ENCODE measurements at regions not wholly inside any gene's neighbourhood (a gene's known extent, or its start where the extent isn't known, plus 50 kb on each side); places are given as distances from the start of the nearest gene placed in this dataset.

GRCh38 chr4:187307131-187307530 is 583.5 kb upstream of the FAT1 start:
- peak overlapping the region; percentile 66 for H3K18ac ChIP-seq (ENCODE audit: low read depth, low read length)
- H3K9me1 ChIP-seq (ENCODE audit: insufficient read depth, low read length), result peaks cover 8% of the 10 kb centered on the region
- CTCF ChIA-PET, result interaction anchor here (0.5 kb wide), 1 partner anchor 641 kb away, joined by 3 read pairs; no protein-coding TSS in a partner anchor
- H2BK120ac ChIP-seq (ENCODE audit: low read depth, low read length), result peak overlapping the region; percentile 41
- peak overlapping the region; percentile 13; the same call in 1 of the 3 replicates for H2BK15ac ChIP-seq (ENCODE audit: low read depth, low read length)
- H3K23ac ChIP-seq (ENCODE audit: low read depth, low read length), result no peak overlapping the region
- no peak overlapping the region for H3K27ac ChIP-seq (ENCODE audit: insufficient read depth, low read length)
- H3K4me1 ChIP-seq (ENCODE audit: control insufficient read depth, insufficient read depth, low read length), result peaks cover 18% of the 10 kb centered on the region
- no TSS peak for BruUV-seq (replicated peaks)
- no peaks in the 10 kb centered on the region for H4K20me1 ChIP-seq (ENCODE audit: insufficient read depth, low read length)
- H4K91ac ChIP-seq (ENCODE audit: insufficient read depth, low read depth, low read length), result no peak overlapping the region; the same call in 1 of the 2 replicates
- POLR2A ChIA-PET (ENCODE audit: unreplicated experiment), result interaction anchor here (0.6 kb wide), 1 partner anchor 221 kb away, joined by 3 read pairs; no protein-coding TSS in a partner anchor
- no peak for TF ChIP-seq CHD1 (IDR thresholded peaks at IDR 0.05; ENCODE audit: low read depth, low read length)
- TF ChIP-seq POLR2A (IDR thresholded peaks at IDR 0.05; ENCODE audit: low read depth, low read length), result no peak
- no peak for TF ChIP-seq BHLHE40 (IDR thresholded peaks at IDR 0.05; ENCODE audit: low read depth, low read length)
- no peak for TF ChIP-seq MXI1 (IDR thresholded peaks at IDR 0.05; ENCODE audit: borderline replicate concordance, low read depth, low read length)
- no peak for TF ChIP-seq USF2 (IDR thresholded peaks at IDR 0.05; ENCODE audit: low read depth, low read length)
- TF ChIP-seq CEBPB (IDR thresholded peaks at IDR 0.05; ENCODE audit: low read depth, low read length), result no peak
- TF ChIP-seq NFE2L2 (IDR thresholded peaks at IDR 0.05; ENCODE audit: low read depth, low read length), result no peak
- no peak for TF ChIP-seq RCOR1 (IDR thresholded peaks at IDR 0.05; ENCODE audit: insufficient replicate concordance, low read length)
- no peak for TF ChIP-seq MAFK (IDR thresholded peaks at IDR 0.05; ENCODE audit: low read depth, low read length)
- no peak for TF ChIP-seq SMC3 (IDR thresholded peaks at IDR 0.05; ENCODE audit: low read depth, low read length)
- no peak for TF ChIP-seq MAZ (IDR thresholded peaks at IDR 0.05; ENCODE audit: borderline replicate concordance, low read depth, low read length)
- TF ChIP-seq RAD21 (IDR thresholded peaks at IDR 0.05; ENCODE audit: low read length), result no peak
- H2AK9ac ChIP-seq (replicated peaks; ENCODE audit: low read depth, low read length, poor library complexity), result no peak overlapping the region
- H2AFZ ChIP-seq (replicated peaks; ENCODE audit: low read length, poor library complexity), result no peak overlapping the region
- ATAC-seq (ENCODE audit: low read depth), result peak; percentile 50
- no peak overlapping the region for H3K9ac ChIP-seq (ENCODE audit: low read depth, low read length)
- peak overlapping the region; percentile 18; the same call in 1 of the 2 replicates for H4K5ac ChIP-seq (ENCODE audit: low read depth, low read length)
- intact Hi-C loops (cut with micrococcal nuclease), result no loop called here
- H3K9me3 ChIP-seq (ENCODE audit: control insufficient read depth, insufficient read depth, low read length), result no peaks in the 10 kb centered on the region
- in situ Hi-C loops (cut with MboI; ENCODE audit: low sequenced_read_pairs), result no loop called here
- dilution Hi-C loops (cut with HindIII; ENCODE audit: low sequenced_read_pairs, unreplicated experiment), result no loop called here
- H3K4me2 ChIP-seq (ENCODE audit: low read depth, low read length), result peak overlapping the region; percentile 5; the same call in 1 of the 2 replicates
- H3K79me1 ChIP-seq (ENCODE audit: low read depth in 1 of 2, low read length in 2 of 2), result no peaks in the 10 kb centered on the region
- no peak overlapping the region for H3K4me3 ChIP-seq (ENCODE audit: insufficient read depth, low read depth, low read length)
- no peaks in the 10 kb centered on the region for H3K27me3 ChIP-seq (ENCODE audit: control insufficient read depth, insufficient read depth, low read length)
- peak overlapping the region; percentile 8 for H2BK5ac ChIP-seq (ENCODE audit: low read depth, low read length, poor library complexity, severe bottlenecking)
- WGBS, 2 experiments (ENCODE audit: extremely low coverage in 2 of 2, insufficient read length in 1 of 2), result no CpG with 5 or more reads among the region's 2 CpGs
- H3K14ac ChIP-seq (replicated peaks; ENCODE audit: low read depth, low read length), result no peak overlapping the region; the same call in 1 of the 2 replicates
- peak overlapping the region; percentile 45; the same call in 1 of the 2 replicates for H2BK20ac ChIP-seq (ENCODE audit: low read depth, low read length)
- DNase-seq, result peak; percentile 48
- H3K4ac ChIP-seq (ENCODE audit: low read depth, low read length), result peak overlapping the region; percentile 30; the same call in 1 of the 2 replicates
- peak overlapping the region in 1 of 2 experiments; percentile 10; a peak in 1 of 4 replicates for H4K8ac ChIP-seq (ENCODE audit: low read depth in 2 of 2, low read length in 2 of 2)
- no peak overlapping the region for H2AK5ac ChIP-seq (ENCODE audit: low read depth, low read length)
- no peak overlapping the region for H3K56ac ChIP-seq (ENCODE audit: extremely low read depth, insufficient read depth, low read length)
- H3K36me3 ChIP-seq (ENCODE audit: control insufficient read depth, insufficient read depth, low read length), result no peaks in the 10 kb centered on the region
